Mesenchymal stem cell (in vitro differentiated cells and primary cell): ENCODE measurements at regions not wholly inside any gene's neighbourhood (a gene's known extent, or its start where the extent isn't known, plus 50 kb on each side); places are given as distances from the start of the nearest gene placed in this dataset.
A peak's percentile ranks its signal among the peaks of the same experiment; 100 is the strongest.

Source experiments
- DNase-seq: peaks from one replicate; pipeline ENCODE4 v3.0.0-alpha.2; 2013
- H2AFZ ChIP-seq: one replicate; pipeline ENCODE4 v1.6.1; 2013; ENCODE audit warnings: low read depth, mild to moderate bottlenecking, control low read depth, inconsistent platforms, low read length, moderate library complexity
- H2AK5ac ChIP-seq: 2 replicates; pipeline ENCODE4 v1.6.1; 2013; ENCODE audit warnings: low read length, moderate library complexity, mild to moderate bottlenecking, inconsistent platforms; ENCODE audit not compliant: severe bottlenecking
- H2BK120ac ChIP-seq: one replicate; pipeline ENCODE4 v1.6.1; 2013; ENCODE audit warnings: low read depth, mild to moderate bottlenecking, inconsistent platforms, low read length, moderate library complexity
- H2BK12ac ChIP-seq, 2 experiments: one replicate each; pipeline ENCODE4 v1.6.1; 2013; ENCODE audit warnings: inconsistent platforms in 2 of 2, low read length in 2 of 2, mild to moderate bottlenecking in 2 of 2, moderate library complexity in 2 of 2, control low read depth in 1 of 2
- H2BK15ac ChIP-seq: one replicate; pipeline ENCODE4 v1.6.1; 2013; ENCODE audit warnings: mild to moderate bottlenecking, low read depth, inconsistent platforms; ENCODE audit not compliant: poor library complexity, severe bottlenecking
- H2BK5ac ChIP-seq: 2 replicates; pipeline ENCODE4 v1.6.1; 2013; ENCODE audit warnings: low read depth, mild to moderate bottlenecking, low read length, control low read depth, inconsistent platforms; ENCODE audit not compliant: poor library complexity, severe bottlenecking
- H3K14ac ChIP-seq, 2 experiments: one replicate each; pipeline ENCODE4 v1.6.1; 2013; ENCODE audit warnings: inconsistent platforms in 2 of 2, low read length in 2 of 2, control low read depth in 1 of 2, mild to moderate bottlenecking in 1 of 2, moderate library complexity in 1 of 2
- H3K18ac ChIP-seq, 2 experiments: one replicate each; pipeline ENCODE4 v1.6.1; 2013; ENCODE audit warnings: inconsistent platforms in 2 of 2, low read length in 2 of 2, control low read depth in 1 of 2, low read depth in 1 of 2, mild to moderate bottlenecking in 1 of 2
- H3K23ac ChIP-seq, 2 experiments: one replicate each; pipeline ENCODE4 v1.6.1; 2013; ENCODE audit warnings: inconsistent platforms in 2 of 2, low read length in 2 of 2, mild to moderate bottlenecking in 2 of 2, moderate library complexity in 2 of 2, control low read depth in 1 of 2
- H3K27ac ChIP-seq: 2 replicates; pipeline ENCODE4 v1.5.1; 2013; ENCODE audit warnings: mild to moderate bottlenecking, moderate library complexity, low read length, control low read depth, inconsistent platforms; ENCODE audit not compliant: poor library complexity, severe bottlenecking
- H3K27me3 ChIP-seq, 2 experiments: 2 replicates each; pipeline versions ENCODE4 v1.6.1 to v1.7.0; 2013; ENCODE audit warnings: low read length in 2 of 2, mild to moderate bottlenecking in 2 of 2, moderate library complexity in 2 of 2, control low read depth in 1 of 2, inconsistent platforms in 1 of 2; ENCODE audit not compliant: control insufficient read depth in 1 of 2, insufficient read depth in 1 of 2
- H3K36me3 ChIP-seq, 2 experiments: 2 replicates each; pipeline versions ENCODE4 v1.6.1 to v1.7.0; 2013; ENCODE audit warnings: low read length in 2 of 2, control low read depth in 1 of 2, inconsistent platforms in 1 of 2, low read depth in 1 of 2, mild to moderate bottlenecking in 1 of 2; ENCODE audit not compliant: insufficient read depth in 2 of 2, control insufficient read depth in 1 of 2
- H3K4ac ChIP-seq, 2 experiments: one replicate each; pipeline ENCODE4 v1.6.1; 2013; ENCODE audit warnings: inconsistent platforms in 2 of 2, low read length in 2 of 2, mild to moderate bottlenecking in 2 of 2, moderate library complexity in 2 of 2, control low read depth in 1 of 2, low read depth in 1 of 2
- H3K4me1 ChIP-seq: 2 replicates; pipeline ENCODE4 v1.6.1; 2013; ENCODE audit warnings: low read depth, low read length, control low read depth; ENCODE audit not compliant: control insufficient read depth, insufficient read depth
- H3K4me2 ChIP-seq: 2 replicates; pipeline ENCODE4 v1.6.1; 2013; ENCODE audit warnings: low read length, mild to moderate bottlenecking, inconsistent platforms; ENCODE audit not compliant: poor library complexity, severe bottlenecking
- H3K4me3 ChIP-seq, 2 experiments: 2 replicates each; pipeline versions ENCODE4 v1.5.1 to v1.7.0; 2013; ENCODE audit warnings: low read length in 2 of 2, mild to moderate bottlenecking in 2 of 2, control low read depth in 1 of 2, low read depth in 1 of 2; ENCODE audit not compliant: insufficient read depth in 1 of 2
- H3K79me1 ChIP-seq: replicated peaks from 2 replicates; pipeline ENCODE4 v1.6.1; 2013; ENCODE audit warnings: mild to moderate bottlenecking, control low read depth, low read length, inconsistent platforms; ENCODE audit not compliant: poor library complexity, severe bottlenecking
- H3K9ac ChIP-seq: 2 replicates; pipeline ENCODE4 v1.7.0; 2013; ENCODE audit warnings: mild to moderate bottlenecking, low read length, moderate library complexity
- H3K9me3 ChIP-seq: 2 replicates; pipeline ENCODE4 v1.7.0; 2013; ENCODE audit warnings: mild to moderate bottlenecking, low read length; ENCODE audit not compliant: control insufficient read depth
- H4K8ac ChIP-seq: one replicate; pipeline ENCODE4 v1.6.1; 2013; ENCODE audit warnings: inconsistent platforms, mild to moderate bottlenecking, low read length, moderate library complexity
- H4K91ac ChIP-seq: one replicate; pipeline ENCODE4 v1.6.1; 2013; ENCODE audit warnings: mild to moderate bottlenecking, low read length, inconsistent platforms
- WGBS: methylation state at CpG from one replicate; pipeline ENCODE4 v1.1.7; 2013; ENCODE audit warnings: mixed read lengths; 5-methylcytosine and 5-hydroxymethylcytosine counted together

DNA sequence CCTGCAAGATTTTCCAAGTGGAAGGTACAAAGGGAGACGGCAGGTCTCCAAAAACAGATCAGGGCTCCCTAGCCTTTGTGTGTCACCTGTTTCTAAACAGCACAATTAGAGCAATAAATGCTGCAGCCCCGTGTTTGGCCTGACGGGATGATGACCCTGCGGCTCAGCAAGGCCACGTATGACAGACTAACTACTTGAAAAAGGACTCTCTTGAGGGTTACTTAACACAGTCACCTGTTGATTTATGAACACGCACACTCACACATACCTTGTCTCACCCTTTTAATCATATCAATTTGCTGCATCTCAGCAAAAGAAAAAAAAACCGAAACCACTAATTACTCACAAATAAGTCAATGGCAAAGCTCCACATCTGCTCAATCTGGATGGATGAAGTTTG is 199.6 kb upstream of the GAS1 start:
- Histone ChIP-seq H3K4me3 (no peak overlapping the region), H3K23ac (no peak overlapping the region), H3K9ac (no peak overlapping the region), H3K27ac (no peak overlapping the region), H3K4me2 (no peak overlapping the region), H3K27me3 (no peaks in the 10 kb centered on the region), H3K36me3 (no peaks in the 10 kb centered on the region), H2BK15ac (no peak overlapping the region), H4K91ac (no peak overlapping the region), H2BK12ac (no peak overlapping the region), H2AFZ (no peak overlapping the region), H4K8ac (no peak overlapping the region), H2BK120ac (no peak overlapping the region), H2AK5ac (no peak overlapping the region), H3K14ac (no peak overlapping the region), H3K4ac (no peak overlapping the region), H3K9me3 (peaks cover 4% of the 10 kb centered on the region), H3K4me1 (peaks cover 6% of the 10 kb centered on the region), H3K18ac (no peak overlapping the region), H3K79me1 (no peaks in the 10 kb centered on the region), H2BK5ac (no peak overlapping the region)
- WGBS: 64% methylated on average over 7 of the region's 7 CpGs
- DNase-seq: no peak

DNA sequence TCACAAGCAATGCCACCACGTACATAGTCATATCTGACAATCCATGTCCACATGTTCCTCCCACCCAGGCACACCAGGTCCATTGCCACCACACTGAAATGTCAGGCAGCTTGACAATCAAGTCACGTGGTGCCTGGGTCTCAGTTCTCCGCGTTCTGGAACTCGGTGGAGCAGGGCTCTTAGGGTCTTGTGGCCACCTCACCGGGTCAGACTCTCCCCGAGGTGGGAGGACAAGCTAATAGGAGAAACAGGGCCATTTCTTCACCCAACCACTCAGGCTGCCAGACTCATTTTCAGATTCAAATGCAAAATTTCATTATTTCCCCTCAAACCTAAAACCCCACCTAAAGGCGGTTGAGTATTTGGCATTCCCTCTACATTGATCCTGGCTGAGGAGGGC is 200.5 kb upstream of the GAS1 start:
- Histone ChIP-seq H3K4ac (no peak overlapping the region), H3K79me1 (no peaks in the 10 kb centered on the region), H2BK12ac (peak overlapping the region in 1 of 2 experiments; percentile 49), H3K4me1 (peaks cover 6% of the 10 kb centered on the region), H3K14ac (no peak overlapping the region), H3K18ac (peak overlapping the region; percentile 61 to 65), H3K27ac (peak overlapping the region; percentile 54), H2AK5ac (no peak overlapping the region), H3K4me2 (no peak overlapping the region), H4K8ac (peak overlapping the region; percentile 66), H3K23ac (no peak overlapping the region), H3K9me3 (peaks cover 4% of the 10 kb centered on the region), H2BK120ac (peak overlapping the region; percentile 7), H2BK15ac (no peak overlapping the region), H3K9ac (peak overlapping the region; percentile 93), H4K91ac (peak overlapping the region; percentile 25), H3K36me3 (no peaks in the 10 kb centered on the region), H3K27me3 (no peaks in the 10 kb centered on the region), H2AFZ (peak overlapping the region; percentile 43), H3K4me3 (peak overlapping the region in 1 of 2 experiments; percentile 55), H2BK5ac (no peak overlapping the region)
- WGBS: 95% methylated on average over 8 of the region's 8 CpGs
- DNase-seq: no peak

DNA sequence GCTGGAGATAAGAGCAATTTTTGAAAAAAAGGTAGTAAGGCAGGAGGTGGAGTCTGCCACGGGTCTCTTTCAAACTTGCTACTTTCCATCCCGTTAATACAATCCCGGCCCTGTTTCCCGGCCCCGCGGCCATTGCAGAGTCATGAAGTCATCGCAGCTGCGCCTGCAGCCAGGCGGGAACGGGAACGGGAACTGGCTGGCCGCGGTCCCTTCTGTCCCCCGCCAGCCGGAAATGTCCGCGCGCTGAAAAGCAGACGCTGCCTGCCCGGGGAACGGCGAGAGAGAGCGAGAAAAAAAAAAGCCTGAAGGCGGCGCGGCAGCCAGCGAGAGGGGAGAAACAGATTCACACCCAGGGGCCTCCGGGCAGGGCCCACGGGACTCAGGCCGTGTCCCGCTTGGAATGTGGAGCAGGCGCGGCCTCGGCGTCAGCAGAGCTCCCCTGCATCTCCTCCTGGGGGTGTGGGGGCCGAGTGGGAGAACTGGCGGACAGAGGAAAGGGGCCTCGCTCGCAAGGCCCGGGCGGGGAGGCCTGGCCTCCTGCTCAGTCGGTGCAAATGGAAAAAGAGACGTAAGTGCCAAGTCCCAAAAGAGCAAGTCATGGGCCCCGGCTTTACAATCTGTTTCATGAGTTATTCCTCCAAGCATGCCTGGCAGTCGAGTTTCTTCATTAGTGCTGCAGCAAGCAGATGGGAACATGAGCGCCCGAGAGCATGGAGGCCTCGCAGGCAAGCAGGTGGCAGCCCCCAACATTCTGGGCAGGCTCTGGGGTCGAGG is 201.2 kb upstream of the GAS1 start:
- Histone ChIP-seq H2BK5ac (peak overlapping the region; percentile 5), H2AFZ (peak overlapping the region; percentile 72), H3K18ac (peak overlapping the region; percentile 40 to 84), H3K4ac (peak overlapping the region; percentile 22 to 64), H4K91ac (peak overlapping the region; percentile 65), H3K4me2 (peak overlapping the region; percentile 12), H3K4me1 (peaks cover 6% of the 10 kb centered on the region), H3K4me3 (peak overlapping the region; percentile 36 to 55), H3K23ac (no peak overlapping the region), H3K9me3 (peaks cover 4% of the 10 kb centered on the region), H3K27ac (peak overlapping the region; percentile 54), H3K9ac (peak overlapping the region; percentile 93), H3K36me3 (no peaks in the 10 kb centered on the region), H3K14ac (no peak overlapping the region), H2BK120ac (peak overlapping the region; percentile 7), H2AK5ac (peak overlapping the region; percentile 1), H2BK12ac (peak overlapping the region in 1 of 2 experiments; percentile 79), H3K79me1 (no peaks in the 10 kb centered on the region), H4K8ac (peak overlapping the region; percentile 66), H3K27me3 (no peaks in the 10 kb centered on the region), H2BK15ac (no peak overlapping the region)
- DNase-seq: peak; percentile 80
- 23% methylated on average over 48 of the region's 49 CpGs for WGBS

DNA sequence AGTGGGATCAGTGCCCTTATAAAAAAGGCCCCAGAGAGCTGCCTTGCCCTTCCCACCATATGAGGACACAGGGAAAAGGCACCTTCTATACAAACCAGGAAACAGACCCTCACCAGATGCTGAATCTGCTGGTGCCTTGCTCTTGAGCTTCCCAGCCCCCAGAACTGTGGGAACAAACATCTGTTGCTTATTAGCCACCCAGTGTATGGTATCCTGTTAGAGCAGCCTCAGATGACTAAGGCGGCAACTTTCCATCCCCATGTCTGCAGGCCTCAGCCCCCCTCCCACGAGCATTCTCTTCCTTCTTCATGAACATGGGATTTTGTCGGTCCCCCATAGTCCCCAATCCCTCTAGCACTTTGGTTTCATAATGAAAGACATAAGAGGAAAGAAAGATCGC is 202.5 kb upstream of the GAS1 start:
- Histone ChIP-seq H3K4me2 (no peak overlapping the region), H2BK15ac (no peak overlapping the region), H3K4me1 (peaks cover 6% of the 10 kb centered on the region), H3K14ac (no peak overlapping the region), H4K91ac (no peak overlapping the region), H3K9me3 (peaks cover 4% of the 10 kb centered on the region), H3K36me3 (no peaks in the 10 kb centered on the region), H3K23ac (no peak overlapping the region), H3K9ac (no peak overlapping the region), H3K79me1 (no peaks in the 10 kb centered on the region), H3K27ac (no peak overlapping the region), H3K4ac (no peak overlapping the region), H4K8ac (peak overlapping the region; percentile 40), H2AFZ (no peak overlapping the region), H3K18ac (no peak overlapping the region), H2AK5ac (no peak overlapping the region), H2BK12ac (no peak overlapping the region), H3K4me3 (no peak overlapping the region), H2BK5ac (no peak overlapping the region), H2BK120ac (no peak overlapping the region), H3K27me3 (no peaks in the 10 kb centered on the region)
- WGBS: 96% methylated on average over 3 of the region's 4 CpGs
- DNase-seq: no peak
